Dermis microvascular lymphatic vessel endothelial cell (primary cell): ENCODE measurements at regions not wholly inside any gene's neighbourhood (a gene's known extent, or its start where the extent isn't known, plus 50 kb on each side); places are given as distances from the start of the nearest gene placed in this dataset.

Source experiments
- DNase-seq, 2 donors: peaks; one replicate each; pipeline versions ENCODE4 v3.0.0 to v3.0.0-alpha.2; 2010; ENCODE audit warnings: low read depth in 2 of 2

DNA sequence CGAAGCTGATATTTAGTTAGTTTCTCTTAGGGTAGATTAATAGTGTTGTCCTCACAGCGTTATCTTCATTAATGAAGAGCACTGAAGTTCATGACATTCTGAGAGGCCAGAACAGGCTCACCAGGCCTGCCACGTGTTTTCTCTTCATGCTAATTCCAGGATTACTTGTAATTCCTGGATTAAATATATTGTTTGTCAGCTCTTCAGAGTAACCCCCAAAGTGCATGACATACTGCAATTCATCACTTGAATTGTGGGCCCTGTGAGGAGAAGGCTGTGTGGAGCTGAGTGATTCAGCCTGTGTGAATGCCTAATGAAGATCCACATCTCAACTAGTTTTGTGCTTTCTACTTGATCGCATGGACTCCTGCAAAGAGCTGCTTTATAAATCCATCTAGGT is 401.0 kb upstream of the ADAMTSL1 start:
- DNase-seq = no peak

DNA sequence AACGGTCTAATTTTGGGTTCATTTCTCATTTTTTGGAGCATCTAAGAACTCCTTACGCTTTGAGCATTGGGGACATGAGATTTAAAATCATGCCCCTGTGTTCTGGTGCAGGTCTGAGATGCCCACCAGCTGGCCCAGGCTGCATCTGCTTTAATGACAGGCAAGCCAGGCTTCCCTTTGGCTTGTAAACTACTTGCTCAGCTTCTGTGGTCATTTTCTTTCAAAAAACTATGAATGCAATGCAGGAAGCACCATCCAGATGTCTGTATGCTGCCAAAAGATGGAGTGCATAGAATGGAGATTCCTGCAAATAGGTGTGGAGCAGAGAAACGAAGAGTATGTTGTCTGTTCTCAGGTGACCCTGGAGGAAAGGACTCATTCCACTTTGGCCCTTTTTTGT is 399.9 kb upstream of the ADAMTSL1 start:
- DNase-seq = no peak

DNA sequence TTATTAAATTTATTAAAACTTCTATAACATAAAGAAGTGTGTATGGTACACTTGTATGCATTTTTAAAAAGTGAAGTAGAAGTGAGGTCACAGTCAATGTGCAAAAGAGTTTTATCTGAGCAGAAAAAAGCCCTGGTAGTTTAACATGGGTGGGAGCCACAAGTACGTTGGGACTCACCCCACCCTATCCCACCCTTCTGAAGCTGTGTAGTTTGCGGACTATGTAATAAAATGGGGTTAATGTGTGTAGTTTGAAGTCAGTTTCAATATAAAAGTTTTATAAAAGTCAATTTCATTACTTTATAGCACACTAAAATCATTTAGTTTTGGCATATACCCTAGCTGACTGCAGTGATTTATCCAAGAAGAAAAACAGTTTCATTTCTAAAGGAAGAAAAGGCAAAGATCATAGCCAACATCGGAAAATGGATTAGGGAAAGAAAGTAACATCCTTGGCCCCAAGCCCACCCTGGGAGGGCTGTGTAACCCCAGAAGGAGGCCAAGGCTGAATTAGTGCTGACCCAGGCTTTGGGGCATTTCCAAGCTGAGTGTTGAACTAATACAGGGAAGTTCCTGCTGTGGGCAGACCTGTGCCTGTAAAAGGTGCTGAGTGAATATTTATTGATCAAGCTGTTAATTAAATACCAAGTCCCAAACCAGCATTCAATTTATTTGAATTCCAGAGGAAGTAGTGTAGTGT is 398.6 kb upstream of the ADAMTSL1 start:
- no peak for DNase-seq

DNA sequence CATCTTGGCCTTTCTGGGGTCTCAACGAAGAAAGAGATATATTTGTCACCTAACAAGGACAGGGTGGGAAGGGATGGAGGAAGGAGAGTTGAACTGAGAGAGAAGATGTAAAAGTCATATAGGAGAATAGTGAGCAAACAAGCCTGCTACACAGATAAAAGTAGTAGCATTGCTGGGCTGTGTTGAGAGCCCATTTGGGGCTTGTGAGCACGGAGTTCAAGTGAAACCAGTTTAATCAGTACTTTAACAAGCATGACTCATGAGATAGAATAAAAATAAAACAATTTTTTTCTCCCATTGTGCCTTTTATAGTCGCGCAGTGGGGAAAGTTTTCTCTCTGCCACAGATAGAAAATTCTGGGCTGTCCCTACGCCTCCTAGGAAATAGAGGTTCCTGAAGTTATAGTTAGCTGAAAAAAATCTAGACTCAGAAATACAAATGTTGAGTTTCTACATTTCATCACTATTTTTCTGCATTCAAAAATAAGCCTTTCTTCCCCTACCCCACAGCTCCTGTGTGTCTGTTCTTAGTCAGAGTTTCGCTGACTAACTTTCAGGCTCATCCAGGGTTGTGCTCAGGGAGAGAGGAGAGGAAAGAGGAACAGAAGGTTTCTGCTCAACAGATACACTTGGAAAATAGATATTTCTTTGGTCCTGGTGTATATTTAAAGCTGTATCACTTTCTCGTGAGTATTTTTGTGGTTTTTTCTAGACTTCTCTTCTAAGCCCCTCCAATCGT is 395.8 kb upstream of the ADAMTSL1 start:
- DNase-seq = no peak

DNA sequence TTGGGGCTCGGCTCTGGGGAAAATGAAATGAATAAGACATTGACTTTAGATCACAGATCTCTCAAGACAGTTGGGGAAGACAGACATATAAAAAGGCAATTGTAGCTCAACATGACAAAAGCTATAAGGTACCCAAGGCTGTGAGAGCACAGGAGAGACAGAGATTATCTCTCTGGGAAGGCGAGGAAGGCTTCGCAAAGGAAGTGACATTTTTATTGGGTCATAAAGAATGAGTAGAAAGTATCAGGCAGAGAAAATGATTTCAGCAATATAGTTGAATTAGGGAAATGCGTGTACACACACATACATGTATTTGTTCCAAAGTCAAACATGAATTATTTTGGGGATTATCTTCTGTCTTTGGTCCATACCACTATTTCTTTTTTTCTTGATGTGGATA is 381.8 kb upstream of the ADAMTSL1 start:
- DNase-seq = no peak

DNA sequence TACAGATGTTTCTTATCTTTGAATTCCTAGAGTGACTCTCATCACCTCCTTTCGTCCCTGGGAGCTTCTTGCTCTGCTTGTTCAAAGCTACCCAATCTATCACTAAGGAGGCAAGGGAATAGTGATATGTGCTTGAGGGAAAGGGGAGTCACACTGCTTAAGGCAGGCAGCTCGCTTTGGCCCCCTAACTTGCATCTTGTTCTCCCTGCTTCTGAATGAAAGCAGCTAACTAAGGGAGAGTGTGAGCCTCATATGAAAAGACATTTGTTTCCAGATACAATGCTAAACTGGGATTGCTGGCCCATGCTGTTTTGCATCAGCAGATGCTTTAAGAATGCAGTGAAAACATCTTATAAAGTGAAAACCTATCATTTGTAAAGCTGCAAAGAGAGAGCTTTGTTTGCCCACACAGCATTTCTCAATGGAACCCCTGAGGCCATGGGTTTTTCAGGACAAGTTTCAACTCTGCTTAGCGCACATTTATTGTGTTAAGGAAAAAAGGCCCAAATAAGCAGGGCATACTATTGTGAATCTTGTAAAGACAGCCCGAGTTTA is 367.9 kb upstream of the ADAMTSL1 start:
- no peak for DNase-seq

DNA sequence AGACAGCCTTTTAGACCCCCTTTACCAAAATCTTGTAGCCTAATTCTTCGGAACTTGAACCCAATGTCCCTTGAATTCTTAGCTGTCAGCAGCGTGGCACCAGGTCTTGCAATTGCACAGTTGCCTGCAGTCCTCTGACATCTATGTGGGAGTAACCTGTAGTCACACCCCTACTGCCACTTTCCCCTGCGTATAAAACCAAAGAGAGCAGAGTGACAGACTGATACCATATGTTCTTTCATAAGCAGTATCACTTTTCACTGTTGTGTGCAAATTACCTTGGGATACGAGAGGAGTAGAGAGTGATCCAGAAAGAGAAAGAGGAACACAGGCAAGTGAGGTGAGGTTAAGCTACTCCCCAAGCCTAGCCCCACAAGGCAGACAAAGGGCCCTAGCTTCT is 364.3 kb upstream of the ADAMTSL1 start:
- no peak for DNase-seq

DNA sequence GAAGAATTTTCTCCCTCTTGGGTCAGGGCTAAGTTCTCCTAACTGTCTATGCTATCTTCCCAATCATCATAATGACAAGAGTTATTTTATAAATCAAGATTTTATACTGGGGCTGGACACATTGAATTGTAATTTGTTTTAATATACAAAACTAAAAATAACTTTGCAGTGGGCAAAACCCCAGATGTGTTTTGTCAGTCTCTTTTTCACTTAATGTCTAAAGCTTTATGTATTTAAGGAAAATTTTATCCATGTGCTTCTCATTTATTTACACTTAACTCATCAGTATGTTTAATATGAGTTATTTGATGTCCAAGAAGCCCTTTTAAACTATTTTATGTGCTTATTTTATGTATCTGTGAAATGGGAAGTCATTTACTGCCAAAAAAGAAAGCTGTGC is 362.8 kb upstream of the ADAMTSL1 start:
- DNase-seq = no peak

DNA sequence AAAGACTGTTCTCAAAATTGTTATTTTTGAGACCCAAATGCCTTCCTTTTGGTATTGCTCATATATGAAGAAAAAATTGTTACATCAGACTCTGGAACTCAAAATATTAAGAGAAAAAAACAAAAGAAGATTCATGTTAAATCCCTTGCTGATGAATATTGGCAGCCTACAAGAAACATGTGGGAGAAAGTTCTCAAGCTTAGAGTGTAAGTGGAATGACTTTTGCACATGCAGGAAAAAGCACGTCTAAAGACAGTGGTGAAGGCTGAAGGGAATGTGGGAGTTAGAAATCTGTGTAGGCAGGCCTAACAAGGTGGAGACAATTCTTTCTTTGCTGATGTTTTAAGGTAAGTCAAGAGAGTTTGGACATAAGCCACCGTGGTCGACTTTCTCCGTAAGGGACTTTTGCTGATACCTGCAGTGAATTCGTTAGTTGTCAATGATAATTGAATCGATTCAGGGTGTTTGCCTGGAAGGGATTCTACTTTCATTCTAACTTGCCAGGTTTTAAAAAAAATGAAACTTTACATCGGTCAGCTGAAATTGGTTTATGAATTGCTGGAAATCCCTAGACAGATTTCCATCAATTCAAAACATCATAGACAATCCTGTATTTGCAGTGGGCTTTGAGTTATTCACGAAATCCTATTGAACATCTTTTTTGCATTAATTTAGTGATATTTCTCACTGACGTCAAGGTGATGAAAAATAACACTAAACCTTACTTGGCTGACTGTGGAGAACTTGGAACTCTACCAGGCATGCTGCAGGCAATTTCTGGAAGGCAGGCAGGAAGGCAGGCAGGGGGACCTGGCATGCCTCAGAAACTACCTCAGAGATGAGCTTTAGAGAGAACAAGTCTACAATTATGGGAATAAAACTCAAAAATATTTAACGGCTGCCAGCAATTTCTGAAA is 359.1 kb upstream of the ADAMTSL1 start:
- DNase-seq = no peak

DNA sequence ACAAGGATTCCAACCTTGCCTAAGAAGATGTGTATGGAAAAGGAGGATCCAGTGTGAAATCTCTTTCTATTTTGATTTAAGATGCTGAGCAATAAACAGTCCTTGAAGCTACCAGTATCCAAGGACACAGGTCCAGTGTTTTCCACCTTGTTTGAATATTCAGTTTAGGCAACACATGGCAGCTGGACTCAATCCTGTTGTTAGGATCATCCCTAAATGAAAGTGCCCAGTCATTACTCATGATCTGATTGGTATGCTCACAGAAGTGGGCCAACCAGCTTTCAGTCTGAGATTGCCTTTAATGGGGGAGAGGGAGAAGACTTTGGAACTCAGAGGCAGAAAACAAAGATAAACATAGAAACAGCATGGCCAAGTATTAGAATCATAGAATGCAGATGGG is 355.7 kb upstream of the ADAMTSL1 start:
- no peak for DNase-seq

DNA sequence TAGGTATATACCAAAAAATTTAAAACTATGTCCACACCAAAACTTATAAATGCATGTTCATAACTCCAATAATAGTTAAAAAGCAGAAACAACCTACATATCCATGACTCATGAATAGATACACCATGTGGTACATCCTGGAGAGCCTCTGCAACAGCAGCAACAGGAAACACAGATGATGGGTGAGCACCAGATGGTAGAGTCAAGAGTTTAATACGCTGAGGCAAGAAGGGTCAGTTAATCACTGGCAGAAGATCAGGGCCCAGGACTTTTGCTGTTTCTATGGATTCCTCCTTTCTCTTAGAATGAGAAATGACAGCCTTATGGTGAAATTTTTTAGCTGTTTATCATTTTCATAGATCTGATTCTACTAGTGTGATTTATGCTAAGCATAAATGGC is 351.8 kb upstream of the ADAMTSL1 start:
- DNase-seq = peak in 1 of 2 donors; percentile 34

DNA sequence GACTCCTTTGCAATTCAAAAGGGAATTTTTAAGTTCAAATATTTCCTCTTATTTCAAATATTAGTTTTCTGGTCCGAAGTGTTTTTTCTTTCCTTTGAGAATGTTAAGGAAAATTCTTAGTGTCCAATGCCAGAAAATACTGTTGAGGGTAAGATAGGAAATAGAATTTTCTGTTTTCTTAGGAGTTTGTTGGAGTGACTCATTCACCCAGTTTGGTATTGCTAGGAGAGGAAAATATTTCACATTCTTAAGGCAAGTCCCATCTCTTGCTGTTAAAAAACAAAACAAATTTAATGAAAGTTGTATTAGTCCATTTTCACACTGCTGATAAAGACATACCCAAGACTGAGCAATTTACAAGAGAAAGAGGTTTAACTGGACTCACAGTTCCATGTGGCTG is 349.2 kb upstream of the ADAMTSL1 start:
- no peak for DNase-seq

DNA sequence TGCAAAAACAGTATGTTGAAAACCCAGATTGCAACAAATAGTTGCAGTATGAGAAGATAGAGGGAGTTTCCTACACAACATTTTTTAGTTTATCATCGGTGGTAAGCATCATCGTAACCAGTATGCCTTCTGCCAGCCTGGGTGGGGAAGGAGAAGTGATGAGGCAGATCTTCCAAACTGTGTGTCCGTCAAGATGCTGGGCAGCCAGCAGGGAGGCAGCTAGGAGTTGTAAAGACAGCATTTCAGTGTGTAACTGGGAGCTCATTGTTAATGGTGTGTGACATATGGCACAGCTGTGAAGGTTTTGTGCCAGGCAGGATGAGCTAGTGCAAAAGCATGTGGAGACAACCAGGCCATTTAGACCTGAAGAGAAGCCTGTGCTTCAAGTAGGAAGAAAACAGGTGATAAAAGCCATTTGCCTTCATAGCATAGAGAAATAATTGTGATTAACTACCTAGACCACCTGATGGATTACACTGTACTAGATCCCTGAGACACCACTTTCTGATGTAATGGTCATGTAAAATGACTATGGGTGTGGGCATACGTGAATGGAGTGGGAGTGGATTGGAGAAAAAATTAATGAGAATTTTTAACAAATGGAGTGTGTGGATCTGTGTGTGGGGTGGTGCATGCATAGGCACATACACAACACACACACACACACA is 347.0 kb upstream of the ADAMTSL1 start:
- DNase-seq = no peak

DNA sequence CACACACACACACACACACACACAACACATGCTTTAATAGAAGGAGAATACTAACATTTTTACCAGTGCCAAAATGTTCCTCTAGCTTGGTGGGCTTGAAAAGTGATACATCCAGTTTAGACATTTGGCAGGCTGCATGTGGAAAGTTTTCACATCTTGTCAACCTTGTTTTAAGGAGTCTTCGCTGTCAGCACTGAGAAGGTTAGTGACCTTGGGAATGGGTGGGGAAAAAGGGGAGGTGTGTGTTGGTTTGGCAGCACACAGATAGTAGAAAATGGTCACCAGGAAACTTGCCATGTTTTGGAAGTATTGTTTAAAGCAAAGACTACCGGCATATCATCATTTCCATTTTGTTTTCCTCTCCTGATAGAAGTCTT is 346.5 kb upstream of the ADAMTSL1 start:
- DNase-seq = no peak

DNA sequence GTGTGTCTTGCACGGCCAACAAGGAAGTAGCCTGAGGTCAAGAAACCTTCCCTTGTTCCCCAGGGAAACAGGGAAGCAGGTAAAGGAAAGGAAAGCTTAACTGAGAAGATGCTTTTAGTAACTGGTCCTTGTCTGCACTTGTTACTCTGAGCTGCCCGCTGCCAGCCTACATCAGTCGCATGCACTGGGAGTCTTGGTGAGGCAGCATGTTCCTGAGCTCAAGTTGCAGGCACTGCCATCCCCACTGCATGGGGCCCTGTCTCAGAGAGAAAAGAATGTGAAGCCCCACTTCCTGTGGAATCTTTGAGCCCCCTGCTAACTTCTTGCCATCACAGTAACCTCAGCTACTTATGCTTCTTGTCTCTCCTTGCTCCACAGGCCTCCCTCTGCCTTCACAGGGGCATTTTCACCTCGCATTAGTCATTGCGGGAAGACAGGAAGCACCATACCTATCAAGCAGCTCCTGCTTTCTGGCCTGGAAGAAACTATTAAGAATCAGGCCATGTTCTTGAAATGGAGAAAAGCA is 344.1 kb upstream of the ADAMTSL1 start:
- DNase-seq = no peak

DNA sequence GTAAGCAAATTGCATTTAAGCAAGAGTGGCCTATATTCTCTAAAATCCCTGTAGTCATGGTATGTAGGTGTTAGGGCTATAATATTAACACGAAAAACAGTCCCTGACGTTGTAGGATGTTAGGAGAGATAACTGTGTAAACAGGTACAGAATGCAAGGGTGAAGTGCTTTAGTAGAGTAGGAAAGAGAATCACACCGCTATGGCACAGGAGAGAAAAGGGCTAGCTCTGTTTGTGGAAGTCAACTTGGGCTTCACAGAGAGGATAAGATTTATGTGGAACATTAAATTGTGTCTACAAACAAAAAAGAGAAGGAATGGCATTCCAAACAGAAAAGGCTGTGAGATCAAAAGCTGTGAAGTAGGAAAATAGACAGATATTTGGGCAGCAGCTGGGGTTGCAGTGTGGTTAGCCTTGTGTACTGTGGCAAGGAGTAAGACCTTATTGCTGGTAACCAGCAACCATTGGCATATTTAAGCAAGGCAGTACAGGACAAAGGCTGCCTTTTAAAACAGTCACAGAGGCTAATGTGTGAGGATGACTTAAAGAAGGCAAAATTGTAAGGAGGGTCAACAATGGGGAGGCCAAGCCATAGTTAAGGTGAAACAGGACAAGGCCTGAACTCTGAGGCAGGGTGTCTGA is 337.5 kb upstream of the ADAMTSL1 start:
- no peak for DNase-seq

DNA sequence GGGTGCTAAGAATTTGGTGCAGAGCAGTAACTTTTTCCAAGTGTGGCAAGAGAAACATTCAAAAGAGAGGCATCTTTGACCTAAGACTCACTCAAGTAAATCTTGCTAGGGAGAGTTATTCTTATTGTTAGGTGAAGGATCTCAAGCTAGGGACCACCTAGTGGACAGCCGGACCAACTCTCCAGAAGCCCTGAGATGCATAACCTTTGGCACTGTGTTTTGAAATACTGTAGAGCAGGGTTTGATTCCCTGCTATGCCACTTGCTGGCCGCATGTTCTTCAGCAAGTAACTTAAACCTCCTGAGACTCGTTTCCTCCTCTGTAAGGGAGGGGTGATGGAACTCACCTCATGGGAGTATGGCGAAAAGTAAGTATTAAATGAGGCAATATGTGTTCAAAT is 336.1 kb upstream of the ADAMTSL1 start:
- no peak for DNase-seq

DNA sequence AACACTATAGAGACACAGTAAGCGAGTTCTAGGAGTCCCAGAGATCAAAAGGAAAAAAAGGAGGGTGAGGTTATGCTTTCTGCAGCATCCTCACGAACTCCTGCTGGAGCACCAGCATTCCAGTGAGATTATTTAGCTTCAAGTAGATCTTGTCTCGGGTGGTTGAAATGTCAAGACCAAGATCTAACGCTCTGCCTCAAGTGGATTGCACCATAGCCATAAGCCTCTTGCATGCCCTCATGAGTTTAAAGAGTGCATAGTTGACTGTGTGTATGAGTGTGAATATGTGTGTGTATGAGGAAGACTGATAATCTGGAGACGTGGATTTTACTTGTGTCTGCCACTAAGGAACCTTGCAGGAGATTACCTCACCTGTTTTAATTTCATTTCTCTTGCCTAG is 335.3 kb upstream of the ADAMTSL1 start:
- DNase-seq = no peak

DNA sequence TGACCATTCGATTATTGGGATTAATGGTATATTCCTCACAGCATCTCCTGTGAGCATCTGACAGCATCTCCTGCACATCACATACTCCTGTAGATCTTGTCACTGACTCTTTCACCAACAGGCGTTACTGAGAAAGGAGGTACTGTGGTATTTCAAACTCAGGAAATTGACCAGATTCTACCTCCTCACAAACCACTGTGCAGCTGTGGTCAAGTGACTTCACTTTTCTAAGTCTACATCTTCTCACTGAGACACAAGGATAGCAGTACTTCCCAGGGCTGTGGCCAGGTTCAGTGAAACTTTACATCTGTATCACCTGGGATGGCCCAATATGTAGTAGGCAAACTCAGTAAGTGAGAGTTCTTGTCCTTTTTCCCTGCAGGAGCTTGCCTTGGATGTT is 332.3 kb upstream of the ADAMTSL1 start:
- no peak for DNase-seq

DNA sequence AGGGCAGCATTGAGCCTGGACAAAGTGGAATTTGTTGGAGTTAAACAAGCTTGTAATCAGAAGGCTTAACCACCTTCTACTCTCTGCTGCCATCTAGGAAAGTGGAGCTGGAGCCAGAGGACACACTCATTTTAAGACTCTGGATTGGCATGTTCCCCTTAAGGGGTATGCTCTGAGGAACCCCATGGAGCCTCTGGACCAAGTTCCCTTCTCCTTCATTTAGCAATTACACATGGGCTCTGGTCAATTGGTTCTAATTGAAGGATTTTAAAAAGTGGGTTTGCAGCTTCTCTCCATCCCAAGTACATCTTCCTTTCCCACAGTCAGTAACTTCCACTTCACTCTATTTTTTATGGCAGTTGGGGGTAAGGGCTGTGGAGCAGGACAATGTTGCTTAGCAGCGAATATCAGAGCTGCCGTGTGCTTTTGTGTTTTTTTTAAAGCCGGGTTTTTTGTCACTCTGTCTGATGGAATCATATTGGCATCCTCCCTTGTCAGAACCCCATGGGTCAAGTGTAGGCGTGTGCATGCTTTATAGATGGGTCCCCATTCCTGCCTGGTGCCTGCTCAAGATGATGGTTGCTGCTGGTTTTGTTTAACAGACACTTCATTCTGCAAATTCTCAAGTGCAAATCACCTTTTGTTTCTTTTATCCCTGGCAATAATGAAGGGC is 330.7 kb upstream of the ADAMTSL1 start:
- DNase-seq = peak in 1 of 2 donors; percentile 2
